ENCODE measurements at regions not wholly inside any gene's neighbourhood (a gene's known extent, or its start where the extent isn't known, plus 50 kb on each side); places are given as distances from the start of the nearest gene placed in this dataset.
"Not testable (repeated sequence)": the region's sequence is repeated elsewhere in the genome, so short reads cannot be mapped to it uniquely, and the experiment has no call there.

GRCh38 chr15:30195355-30196008, 60.6 kb downstream of the GOLGA8T start:
- not testable (repeated sequence) for DNase-seq (ENCODE audit: low spot score); FAIRE-seq

DNA sequence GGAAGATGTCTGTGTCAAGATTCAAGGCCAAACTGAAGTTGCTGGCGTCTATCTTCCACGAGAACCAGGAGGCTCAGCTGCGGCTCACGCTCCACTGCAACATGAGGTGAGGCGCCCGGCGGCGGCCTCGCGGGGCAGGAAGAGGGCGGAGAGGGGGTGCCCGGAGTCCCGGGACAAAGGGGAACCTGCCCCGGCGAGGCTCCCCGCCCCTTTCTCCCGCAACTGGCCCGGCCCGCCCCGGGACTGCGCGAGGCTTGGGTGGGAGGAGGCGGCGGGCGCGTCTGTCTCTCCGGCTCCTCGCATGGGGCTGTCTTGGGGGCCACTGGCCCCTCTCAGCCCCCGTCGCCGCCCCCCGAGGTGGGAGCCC, 61.1 kb downstream of the GOLGA8T start:
- DNase-seq (ENCODE audit: low spot score); FAIRE-seq: not testable (repeated sequence)

- not testable (repeated sequence) for DNase-seq (ENCODE audit: low spot score); FAIRE-seq
These were observed 61.9 kb downstream of the GOLGA8T start for GRCh38 chr15:30196769-30197168.

GRCh38 chr15:30201517-30201916, 66.7 kb downstream of the GOLGA8T start:
- FAIRE-seq, result peak; percentile 68
- not testable (repeated sequence) for DNase-seq (ENCODE audit: low spot score)

- FAIRE-seq; DNase-seq (ENCODE audit: low spot score): not testable (repeated sequence)
These were observed 78.9 kb downstream of the GOLGA8T start for GRCh38 chr15:30213733-30214132.

DNA sequence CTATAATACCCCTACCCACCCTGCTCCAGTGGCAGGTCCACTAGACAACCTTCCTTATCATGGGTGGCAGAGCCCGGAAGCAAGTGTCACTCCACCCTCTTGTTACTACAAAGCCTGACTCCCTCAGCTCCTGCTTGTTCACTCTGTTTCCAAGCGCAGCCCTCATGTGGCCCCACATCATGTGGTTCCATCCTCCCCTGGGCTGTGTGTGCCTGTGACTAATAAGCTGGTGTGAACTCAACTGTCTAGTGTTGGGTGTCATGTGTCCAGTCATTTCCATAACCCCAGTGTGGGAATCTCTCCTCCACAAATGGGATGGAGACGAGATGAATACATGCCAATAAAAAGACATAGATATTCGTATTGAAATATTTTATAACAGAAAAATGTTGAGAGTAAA, 87.0 kb downstream of the GOLGA8T start:
- DNase-seq (ENCODE audit: low spot score), result not testable (repeated sequence)
- peak; percentile 80 for FAIRE-seq

GRCh38 chr15:30222798-30223591, 88.1 kb downstream of the GOLGA8T start:
- FAIRE-seq; DNase-seq (ENCODE audit: low spot score): not testable (repeated sequence)

- not testable (repeated sequence) for DNase-seq (ENCODE audit: low spot score); FAIRE-seq
These were observed 90.5 kb downstream of the GOLGA8T start for GRCh38 chr15:30225233-30225891.

- FAIRE-seq; DNase-seq (ENCODE audit: low spot score): not testable (repeated sequence)
These were observed 126.7 kb downstream of the GOLGA8T start for GRCh38 chr15:30261432-30262141.

GRCh38 chr15:30262142-30262460, 127.2 kb downstream of the GOLGA8T start:
- FAIRE-seq, result peak; percentile 52

GRCh38 chr15:30264000-30264399, 129.1 kb downstream of the GOLGA8T start:
- not testable (repeated sequence) for DNase-seq (ENCODE audit: low spot score); FAIRE-seq

More at GRCh38 chr15:30262142-30262460, 127.2 kb downstream of the GOLGA8T start:
- DNase-seq (ENCODE audit: low spot score), result not testable (repeated sequence)

GRCh38 chr15:30295150-30295844, 98.0 kb downstream of the CHRFAM7A start:
- FAIRE-seq; DNase-seq (ENCODE audit: low spot score): not testable (repeated sequence)

GRCh38 chr15:30303968-30304367, 89.4 kb downstream of the CHRFAM7A start:
- FAIRE-seq, result peak; percentile 86
- DNase-seq (ENCODE audit: low spot score), result not testable (repeated sequence)

All from urothelium cell line (cell line).